ENCODE measurements at regions not wholly inside any gene's neighbourhood (a gene's known extent, or its start where the extent isn't known, plus 50 kb on each side); places are given as distances from the start of the nearest gene placed in this dataset.

DNA sequence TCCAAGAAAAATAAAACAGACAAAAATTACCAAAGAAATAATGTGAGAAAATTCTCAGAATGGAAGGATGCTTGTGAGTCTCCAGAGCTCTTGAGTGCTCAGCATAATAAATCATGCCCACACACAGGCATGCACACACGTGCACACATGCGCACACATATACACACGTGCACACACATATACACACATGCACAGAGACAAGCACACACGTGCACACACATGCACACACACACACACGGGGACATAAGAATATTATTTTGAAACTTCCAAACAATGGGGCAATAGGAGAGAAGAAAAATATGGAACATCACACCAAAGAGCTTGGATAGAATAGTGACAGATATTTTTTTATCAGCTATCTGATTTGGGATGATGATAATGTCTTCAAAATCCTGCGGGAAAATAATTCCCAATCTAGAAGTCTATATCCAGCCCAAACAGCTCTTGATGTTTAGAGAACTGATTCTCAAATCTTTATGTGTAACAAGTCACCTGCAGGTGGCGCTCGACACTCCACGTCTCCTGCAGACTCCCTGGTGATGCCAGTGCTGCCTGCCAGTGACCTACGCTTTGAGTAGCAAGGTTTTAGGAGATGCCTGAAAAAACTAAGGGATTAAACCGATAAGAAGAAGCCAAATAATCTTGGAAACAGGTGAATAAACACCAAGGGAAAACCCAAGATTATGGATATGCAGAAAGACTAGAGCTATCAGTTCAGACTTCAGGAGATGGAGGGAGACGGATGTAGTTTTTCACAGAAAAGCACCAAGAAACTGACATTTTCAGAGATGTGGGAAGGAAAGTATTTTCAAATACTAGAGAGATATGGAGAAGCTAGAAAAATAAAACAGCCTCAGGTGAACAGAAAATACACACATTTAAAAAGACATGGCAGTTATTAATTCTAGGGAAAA is 743.6 kb downstream of the ETS1 start:
- TF ChIP-seq MYC (IDR thresholded peaks at IDR 0.05; ENCODE audit: insufficient read depth, insufficient read length, insufficient replicate concordance, low read length, severe bottlenecking), result no peak
- TF ChIP-seq, protein P1, sequence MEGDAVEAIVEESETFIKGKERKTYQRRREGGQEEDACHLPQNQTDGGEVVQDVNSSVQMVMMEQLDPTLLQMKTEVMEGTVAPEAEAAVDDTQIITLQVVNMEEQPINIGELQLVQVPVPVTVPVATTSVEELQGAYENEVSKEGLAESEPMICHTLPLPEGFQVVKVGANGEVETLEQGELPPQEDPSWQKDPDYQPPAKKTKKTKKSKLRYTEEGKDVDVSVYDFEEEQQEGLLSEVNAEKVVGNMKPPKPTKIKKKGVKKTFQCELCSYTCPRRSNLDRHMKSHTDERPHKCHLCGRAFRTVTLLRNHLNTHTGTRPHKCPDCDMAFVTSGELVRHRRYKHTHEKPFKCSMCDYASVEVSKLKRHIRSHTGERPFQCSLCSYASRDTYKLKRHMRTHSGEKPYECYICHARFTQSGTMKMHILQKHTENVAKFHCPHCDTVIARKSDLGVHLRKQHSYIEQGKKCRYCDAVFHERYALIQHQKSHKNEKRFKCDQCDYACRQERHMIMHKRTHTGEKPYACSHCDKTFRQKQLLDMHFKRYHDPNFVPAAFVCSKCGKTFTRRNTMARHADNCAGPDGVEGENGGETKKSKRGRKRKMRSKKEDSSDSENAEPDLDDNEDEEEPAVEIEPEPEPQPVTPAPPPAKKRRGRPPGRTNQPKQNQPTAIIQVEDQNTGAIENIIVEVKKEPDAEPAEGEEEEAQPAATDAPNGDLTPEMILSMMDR (IDR thresholded peaks at IDR 0.05 in 2 of 3, conservative IDR thresholded peaks at IDR 0.05 in 1 of 3; ENCODE audit: control insufficient read depth in 2 of 3, extremely low read depth in 1 of 3, insufficient read depth in 1 of 3, low read depth in 3 of 3, low read length in 3 of 3), result peak; percentile 57 to 85 (median 63)
- no peak for TF ChIP-seq TCF7 (IDR thresholded peaks at IDR 0.05; ENCODE audit: borderline replicate concordance)
- no peak for TF ChIP-seq POLR2A (IDR thresholded peaks at IDR 0.05; ENCODE audit: low read depth, low read length)
- TF ChIP-seq FOS (IDR thresholded peaks at IDR 0.05; ENCODE audit: borderline replicate concordance, extremely low read depth, insufficient read length), result no peak
- no peak for TF ChIP-seq MXI1 (IDR thresholded peaks at IDR 0.05; ENCODE audit: low read depth, low read length)

All from GM12878 (cell line).